Neural cell (in vitro differentiated cells): ENCODE measurements at regions not wholly inside any gene's neighbourhood (a gene's known extent, or its start where the extent isn't known, plus 50 kb on each side); places are given as distances from the start of the nearest gene placed in this dataset.

Experiments used
- H2AFZ ChIP-seq: fragments of 200-600, 300-800 bp; sonication (generic), shearing (Covaris generic); 2 replicates; pipeline ENCODE4 v1.6.0; 2014; ENCODE audit warnings: low read depth, mild to moderate bottlenecking, antibody characterized with exemption, low read length, moderate library complexity
- H3F3A ChIP-seq: fragments of 200-600 bp; shearing (Covaris generic); 2 replicates; pipeline ENCODE4 v1.6.1; 2016; ENCODE audit warnings: mild to moderate bottlenecking, moderate library complexity, mixed read lengths, antibody characterized with exemption, low read length; ENCODE audit not compliant: insufficient read depth, poor library complexity, severe bottlenecking
- H3K27ac ChIP-seq: fragments of 200-600, 300-800 bp; sonication (generic), shearing (Covaris generic); 2 replicates; pipeline ENCODE4 v1.5.1; 2014; ENCODE audit warnings: mild to moderate bottlenecking, low read length, moderate library complexity
- H3K27me3 ChIP-seq: fragments of 300-800, 200-600 bp; sonication (generic), shearing (Covaris generic); 2 replicates; pipeline ENCODE4 v1.6.0; 2014; ENCODE audit warnings: mild to moderate bottlenecking, low read depth, low read length, moderate library complexity; ENCODE audit not compliant: insufficient read depth
- H3K36me3 ChIP-seq: fragments of 300-800, 200-600 bp; sonication (generic), shearing (Covaris generic); 2 replicates; pipeline ENCODE4 v1.5.1; 2014; ENCODE audit warnings: mild to moderate bottlenecking, antibody characterized with exemption, low read length, moderate library complexity; ENCODE audit not compliant: insufficient read depth
- H3K4me2 ChIP-seq: fragments of 300-800, 200-600 bp; sonication (generic), shearing (Covaris generic); 2 replicates; pipeline ENCODE4 v1.6.0; 2014; ENCODE audit warnings: mild to moderate bottlenecking, low read length
- H3K4me3 ChIP-seq: fragments of 300-800, 200-600 bp; sonication (generic), shearing (Covaris generic); 2 replicates; pipeline ENCODE4 v1.5.1; 2014; ENCODE audit warnings: mild to moderate bottlenecking, low read length, moderate library complexity
- H3K79me2 ChIP-seq: fragments of 200-600 bp; shearing (Covaris generic); replicated peaks from 2 replicates; pipeline ENCODE4 v1.6.0; 2014; ENCODE audit warnings: mild to moderate bottlenecking, low read length, moderate library complexity; ENCODE audit not compliant: insufficient read depth
- H3K9ac ChIP-seq: fragments of 300-800, 200-600 bp; sonication (generic), shearing (Covaris generic); 2 replicates; pipeline ENCODE4 v1.6.1; 2016; ENCODE audit warnings: mild to moderate bottlenecking, low read length, mixed read lengths
- H3K9me2 ChIP-seq: fragments of 200-600 bp; shearing (Covaris generic); 2 replicates; pipeline ENCODE4 v1.6.1; 2016; ENCODE audit warnings: mild to moderate bottlenecking, low read length, mixed read lengths; ENCODE audit not compliant: insufficient read depth
- H3K9me3 ChIP-seq: fragments of 200-600, 300-800 bp; sonication (generic), shearing (Covaris generic); 2 replicates; pipeline ENCODE4 v1.6.1; 2016; ENCODE audit warnings: mild to moderate bottlenecking, mixed run types, low read length, moderate library complexity, mixed read lengths
- H4K20me1 ChIP-seq: fragments of 200-600 bp; shearing (Covaris generic); 2 replicates; pipeline ENCODE4 v1.6.1; 2016; ENCODE audit warnings: mild to moderate bottlenecking, mixed run types; ENCODE audit not compliant: insufficient read depth
- CTCF ChIP-seq: fragments of 450-650 bp; IDR thresholded peaks from 2 replicates; pipeline ENCODE4 v1.5.1; 2014; ENCODE audit warnings: antibody characterized with exemption, mild to moderate bottlenecking, moderate library complexity; ENCODE audit not compliant: poor library complexity, severe bottlenecking
- EP300 ChIP-seq: fragments of 450-650 bp; conservative IDR thresholded peaks from 2 replicates; pipeline ENCODE4 v1.6.1; 2014; ENCODE audit warnings: antibody characterized with exemption, mild to moderate bottlenecking, moderate library complexity; ENCODE audit not compliant: poor library complexity, severe bottlenecking
- EZH2 ChIP-seq: fragments of 200-600, 300-800 bp; shearing (Covaris generic), sonication (generic); IDR thresholded peaks from 2 replicates; pipeline ENCODE4 v1.6.1; 2014; ENCODE audit warnings: antibody characterized with exemption, low read length, borderline replicate concordance, mild to moderate bottlenecking; ENCODE audit not compliant: insufficient read depth, poor library complexity, severe bottlenecking
- MXI1 ChIP-seq: fragments of 450-650 bp; conservative IDR thresholded peaks from 2 replicates; pipeline ENCODE4 v1.6.1; 2014; ENCODE audit warnings: antibody characterized with exemption, mild to moderate bottlenecking; ENCODE audit not compliant: poor library complexity, severe bottlenecking
- POLR2AphosphoS5 ChIP-seq: IDR thresholded peaks from 2 replicates; pipeline ENCODE4 v1.6.1; 2012
- RAD21 ChIP-seq: fragments of 450-650 bp; conservative IDR thresholded peaks from 2 replicates; pipeline ENCODE4 v1.6.1; 2014; ENCODE audit warnings: antibody characterized with exemption, mild to moderate bottlenecking, moderate library complexity
- REST ChIP-seq: IDR thresholded peaks from 2 replicates; pipeline ENCODE4 v1.6.1; 2012; ENCODE audit warnings: borderline replicate concordance
- SMC3 ChIP-seq: fragments of 450-650 bp; conservative IDR thresholded peaks from 2 replicates; pipeline ENCODE4 v1.6.1; 2014; ENCODE audit warnings: antibody characterized with exemption, mild to moderate bottlenecking, moderate library complexity; ENCODE audit not compliant: poor library complexity
- TAF1 ChIP-seq: IDR thresholded peaks from 2 replicates; pipeline ENCODE4 v1.6.1; 2012; ENCODE audit warnings: low read depth

DNA sequence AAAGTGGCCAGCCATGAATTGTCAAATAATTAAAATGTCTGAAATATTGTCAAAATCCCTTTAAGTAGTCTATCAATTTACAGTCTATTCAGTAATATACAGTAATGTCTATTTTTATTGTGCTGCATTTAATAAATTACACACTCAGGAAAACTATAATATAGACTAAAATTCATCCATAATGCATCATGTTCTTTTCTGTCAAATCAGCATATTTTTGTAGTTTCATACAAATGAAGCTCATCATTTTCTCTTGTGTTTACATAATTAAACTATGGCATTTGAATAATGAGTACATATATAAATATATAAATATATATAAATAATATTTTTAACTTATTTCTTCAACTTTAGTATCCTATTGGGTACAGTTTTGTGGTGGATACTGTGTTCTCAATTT, 868.7 kb upstream of the CHORDC1 start:
- Histone ChIP-seq H3K9me3 (no peaks in the 10 kb centered on the region), H3K27me3 (no peaks in the 10 kb centered on the region), H3K9ac (no peak overlapping the region), H3K4me3 (no peak overlapping the region), H4K20me1 (no peaks in the 10 kb centered on the region), H3K79me2 (no peaks in the 10 kb centered on the region), H3K4me2 (no peak overlapping the region), H3K27ac (no peak overlapping the region), H3K9me2 (no peaks in the 10 kb centered on the region), H3F3A (no peaks in the 10 kb centered on the region), H2AFZ (no peak overlapping the region), H3K36me3 (no peaks in the 10 kb centered on the region)
- no peak for TF ChIP-seq SMC3
- no peak for TF ChIP-seq CTCF
- TF ChIP-seq TAF1: no peak
- no peak for TF ChIP-seq EP300
- TF ChIP-seq RAD21: no peak
- TF ChIP-seq POLR2AphosphoS5: no peak
- TF ChIP-seq REST: no peak
- TF ChIP-seq MXI1: no peak
- no peak for TF ChIP-seq EZH2

DNA sequence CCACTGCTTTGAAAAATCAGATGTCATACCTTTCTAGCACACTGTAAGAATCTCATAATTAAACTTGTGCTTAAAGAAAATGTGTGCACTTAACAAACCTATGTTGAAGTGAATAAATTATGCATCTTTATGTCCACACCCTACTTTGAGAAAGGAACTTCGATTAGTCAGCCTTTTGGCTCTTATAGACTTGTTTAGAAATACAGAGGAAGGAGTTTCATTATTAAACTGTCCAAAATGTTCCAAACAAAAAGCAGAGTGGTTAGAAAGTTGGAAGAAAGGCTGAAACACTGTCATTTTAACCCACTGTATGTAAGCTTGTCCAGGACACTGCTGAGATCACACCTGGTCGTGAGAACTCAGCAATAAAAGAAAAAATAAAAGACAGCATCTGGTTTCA, 863.2 kb upstream of the CHORDC1 start:
- no peak overlapping the region for H3K4me2 ChIP-seq
- TF ChIP-seq REST (no peak), RAD21 (no peak), TAF1 (no peak), EZH2 (no peak), EP300 (no peak)

More for the DNA sequence above, 863.2 kb upstream of the CHORDC1 start:
- H2AFZ ChIP-seq: no peak overlapping the region
- no peaks in the 10 kb centered on the region for H3K9me3 ChIP-seq
- no peaks in the 10 kb centered on the region for H3K27me3 ChIP-seq
- no peaks in the 10 kb centered on the region for H3K36me3 ChIP-seq
- H3F3A ChIP-seq: no peaks in the 10 kb centered on the region
- no peak overlapping the region for H3K9ac ChIP-seq
- H4K20me1 ChIP-seq: no peaks in the 10 kb centered on the region
- H3K79me2 ChIP-seq: no peaks in the 10 kb centered on the region
- no peaks in the 10 kb centered on the region for H3K9me2 ChIP-seq
- no peak overlapping the region for H3K4me3 ChIP-seq
- H3K27ac ChIP-seq: no peak overlapping the region
